OCI-LY3 (cell line): ENCODE measurements at regions not wholly inside any gene's neighbourhood (a gene's known extent, or its start where the extent isn't known, plus 50 kb on each side); places are given as distances from the start of the nearest gene placed in this dataset.

Experiments used
- EZH2phosphoT487 ChIP-seq: fragments of 200-600 bp; shearing (Covaris generic); IDR thresholded peaks from 2 replicates; pipeline ENCODE4 v1.6.1; 2018; ENCODE audit warnings: antibody characterized with exemption, mixed run types, low read depth
- TF ChIP-seq, protein P1 (sequence below): fragments of 200-600, 300-600 bp; sonication (generic); IDR thresholded peaks from 2 replicates; pipeline ENCODE4 v1.5.1; 2014; ENCODE audit warnings: antibody characterized with exemption, low read length, low read depth

DNA sequence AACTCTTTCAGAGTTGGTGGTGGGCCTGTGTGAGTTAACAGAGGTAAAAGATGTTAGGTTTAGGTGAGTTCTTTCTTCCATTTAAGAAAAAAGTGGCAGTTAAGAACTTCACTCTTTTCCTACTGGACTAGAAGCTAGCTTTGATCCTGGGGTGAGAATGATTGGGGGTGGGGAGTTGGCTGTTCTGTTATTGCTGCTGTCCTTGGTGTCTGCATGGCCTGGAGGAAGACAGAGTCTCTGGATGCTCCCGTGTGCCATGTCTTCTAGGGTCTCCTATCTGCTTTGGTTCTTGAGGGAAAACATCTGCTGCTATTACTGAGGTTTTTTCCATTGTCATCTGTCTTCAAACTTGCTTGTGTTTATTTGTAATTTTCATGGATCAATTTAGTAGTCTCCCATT is 275.7 kb downstream of the HLX start:
- TF ChIP-seq, protein P1, sequence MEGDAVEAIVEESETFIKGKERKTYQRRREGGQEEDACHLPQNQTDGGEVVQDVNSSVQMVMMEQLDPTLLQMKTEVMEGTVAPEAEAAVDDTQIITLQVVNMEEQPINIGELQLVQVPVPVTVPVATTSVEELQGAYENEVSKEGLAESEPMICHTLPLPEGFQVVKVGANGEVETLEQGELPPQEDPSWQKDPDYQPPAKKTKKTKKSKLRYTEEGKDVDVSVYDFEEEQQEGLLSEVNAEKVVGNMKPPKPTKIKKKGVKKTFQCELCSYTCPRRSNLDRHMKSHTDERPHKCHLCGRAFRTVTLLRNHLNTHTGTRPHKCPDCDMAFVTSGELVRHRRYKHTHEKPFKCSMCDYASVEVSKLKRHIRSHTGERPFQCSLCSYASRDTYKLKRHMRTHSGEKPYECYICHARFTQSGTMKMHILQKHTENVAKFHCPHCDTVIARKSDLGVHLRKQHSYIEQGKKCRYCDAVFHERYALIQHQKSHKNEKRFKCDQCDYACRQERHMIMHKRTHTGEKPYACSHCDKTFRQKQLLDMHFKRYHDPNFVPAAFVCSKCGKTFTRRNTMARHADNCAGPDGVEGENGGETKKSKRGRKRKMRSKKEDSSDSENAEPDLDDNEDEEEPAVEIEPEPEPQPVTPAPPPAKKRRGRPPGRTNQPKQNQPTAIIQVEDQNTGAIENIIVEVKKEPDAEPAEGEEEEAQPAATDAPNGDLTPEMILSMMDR = no peak; the same call in 1 of the 2 replicates
- no peak for TF ChIP-seq EZH2phosphoT487
